Activated T-cell treated with anti-CD3 and anti-CD28 coated beads, Interleukin-2, amount 50 U/mL, for 72 hours (primary cell): ENCODE measurements at regions not wholly inside any gene's neighbourhood (a gene's known extent, or its start where the extent isn't known, plus 50 kb on each side); places are given as distances from the start of the nearest gene placed in this dataset.
"Not testable (repeated sequence)": the region's sequence is repeated elsewhere in the genome, so short reads cannot be mapped to it uniquely, and the experiment has no call there.

Source experiments
- ATAC-seq, 2 donors: fragments of 150-1000 bp; cut with Tn5 transposase; replicated peaks in 1 of 2; 2 replicates each; pipeline ENCODE4 v1.10.0; 2021; ENCODE audit warnings: moderate library complexity in 2 of 2, mild to moderate bottlenecking in 1 of 2
- DNase-seq, 2 donors: peaks; one replicate each; pipeline ENCODE4 v3.0.0; 2021 to 2022; ENCODE audit warnings: mixed read lengths in 1 of 2
- H3K27ac Mint-ChIP-seq: one replicate; pipeline ENCODE4 v1.8.0; 2022; ENCODE audit warnings: mild to moderate bottlenecking, moderate library complexity, mixed read lengths
- H3K27me3 Mint-ChIP-seq: one replicate; pipeline ENCODE4 v1.8.0; 2022; ENCODE audit warnings: low read depth, mixed read lengths
- H3K36me3 Mint-ChIP-seq, 2 donors: one replicate each; pipeline ENCODE4 v1.8.0; 2022; ENCODE audit warnings: mixed read lengths in 2 of 2, mild to moderate bottlenecking in 1 of 2; ENCODE audit not compliant: insufficient read depth in 2 of 2
- H3K4me1 Mint-ChIP-seq: one replicate; pipeline ENCODE4 v1.8.0; 2022; ENCODE audit warnings: low read depth, mixed read lengths
- H3K4me3 Mint-ChIP-seq, 2 donors: one replicate each; pipeline ENCODE4 v1.8.0; 2022; ENCODE audit warnings: mild to moderate bottlenecking in 2 of 2, mixed read lengths in 2 of 2, moderate library complexity in 2 of 2
- H3K9me3 Mint-ChIP-seq, 2 donors: one replicate each; pipeline ENCODE4 v1.8.0; 2022; ENCODE audit warnings: mixed read lengths in 2 of 2

DNA sequence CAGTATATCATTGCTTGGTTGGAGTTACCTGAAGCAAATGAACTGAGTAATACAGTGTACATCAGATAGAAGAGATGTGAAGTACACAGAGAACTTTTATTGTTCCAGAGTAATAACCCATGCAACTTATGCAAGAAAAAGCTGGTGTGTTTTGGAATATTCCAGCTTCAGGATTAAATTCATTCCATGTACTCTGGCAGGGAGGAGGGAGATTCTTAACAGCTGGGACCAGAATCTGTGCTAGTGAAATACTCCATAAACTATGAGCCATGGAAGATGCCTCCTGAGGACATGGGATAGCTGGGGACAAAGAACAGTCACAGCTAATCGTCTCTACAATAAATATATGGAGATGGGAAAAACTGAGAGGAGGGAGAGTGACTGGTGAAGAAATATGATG is 101.6 kb upstream of the OTUD4 start:
- Mint-ChIP-seq H3K27ac (no peak overlapping the region), H3K27me3 (peaks cover 20% of the 10 kb centered on the region), H3K36me3 (no peaks in the 10 kb centered on the region), H3K4me1 (no peaks in the 10 kb centered on the region), H3K9me3 (no peaks in the 10 kb centered on the region), H3K4me3 (no peak overlapping the region)
- DNase-seq: no peak
- no peak for ATAC-seq

DNA sequence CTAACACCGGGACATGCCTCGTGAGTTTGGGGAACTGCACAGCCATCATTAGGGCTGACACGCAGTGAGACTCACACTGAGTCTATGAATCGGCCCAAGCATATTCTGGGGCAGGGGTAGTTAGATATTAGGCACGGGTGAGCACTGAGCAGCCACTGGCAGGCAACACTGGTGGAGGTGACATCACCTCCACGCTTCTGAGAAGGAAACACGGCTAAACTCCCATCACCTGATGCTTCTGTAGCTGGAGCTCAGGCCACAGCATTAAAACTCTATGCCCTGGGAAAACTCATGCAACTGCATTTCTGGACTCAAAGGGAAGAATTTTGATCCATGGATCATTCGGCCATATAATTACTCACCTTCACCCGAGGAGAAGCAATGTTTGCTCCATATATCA is 100.8 kb upstream of the OTUD4 start:
- Mint-ChIP-seq H3K9me3 (no peaks in the 10 kb centered on the region), H3K4me1 (no peaks in the 10 kb centered on the region), H3K27ac (no peak overlapping the region), H3K27me3 (peaks cover 13% of the 10 kb centered on the region), H3K36me3 (no peaks in the 10 kb centered on the region), H3K4me3 (no peak overlapping the region)
- no peak for DNase-seq
- no peak for ATAC-seq

DNA sequence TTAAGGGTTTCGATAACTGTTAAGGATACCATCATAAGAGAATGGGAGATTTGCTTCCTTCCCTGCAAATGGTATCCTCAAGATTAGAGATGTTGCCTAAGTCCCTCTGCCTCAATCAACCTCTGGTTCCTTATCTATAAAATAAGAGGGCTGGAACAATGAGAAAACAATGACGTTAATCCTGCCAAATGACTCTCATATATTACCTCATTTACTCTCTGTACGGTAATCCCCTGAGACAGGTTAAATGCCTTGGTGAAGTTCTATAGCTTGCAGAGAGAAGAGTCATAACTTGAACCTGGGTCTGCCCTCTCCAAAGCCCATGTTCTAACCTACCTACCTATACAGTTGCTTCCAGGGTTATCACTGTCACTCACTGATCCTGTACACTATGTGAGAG is 100.2 kb upstream of the OTUD4 start:
- DNase-seq (no peak), ATAC-seq (no peak)
- Mint-ChIP-seq H3K9me3 (no peaks in the 10 kb centered on the region), H3K27me3 (peaks cover 6% of the 10 kb centered on the region), H3K27ac (no peak overlapping the region), H3K4me1 (no peaks in the 10 kb centered on the region), H3K4me3 (no peak overlapping the region), H3K36me3 (no peaks in the 10 kb centered on the region)

DNA sequence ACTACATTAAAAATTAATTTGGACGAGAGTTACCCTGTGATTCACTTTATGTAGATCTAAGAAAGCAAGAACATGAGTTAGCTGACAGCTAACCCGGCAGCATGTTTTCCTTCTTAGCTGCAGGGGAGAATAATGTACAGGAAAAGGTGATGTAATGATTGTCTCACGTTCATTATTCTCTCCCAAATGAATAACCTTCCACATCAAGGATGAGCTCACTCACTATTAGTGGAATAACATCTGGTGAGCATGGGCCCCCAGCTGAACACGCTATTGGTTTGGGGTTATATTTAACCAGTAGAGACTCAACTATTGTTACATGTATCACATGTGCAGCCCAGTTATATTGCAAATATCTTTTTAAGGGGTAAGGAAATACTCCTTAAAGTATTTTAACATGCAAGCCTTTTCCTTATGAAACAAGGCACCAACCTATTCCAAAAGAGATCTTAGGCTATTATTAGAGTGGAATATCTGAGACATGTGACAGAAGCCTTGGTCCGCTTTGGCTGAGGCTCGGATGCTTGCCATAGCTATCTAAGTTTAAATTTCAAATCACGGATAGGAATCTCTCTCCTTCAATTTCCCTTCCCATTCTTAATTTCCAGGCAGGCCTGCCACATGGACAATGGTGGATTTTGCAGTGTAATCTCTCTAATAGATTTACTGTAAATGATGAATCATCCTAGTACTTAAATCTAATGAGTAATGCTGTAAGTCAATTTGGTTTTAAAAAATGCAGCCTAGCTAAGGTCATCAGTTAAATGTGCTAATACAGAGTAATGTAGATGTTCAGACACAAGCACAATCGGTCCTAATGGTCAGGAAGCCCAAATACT is 99.0 kb upstream of the OTUD4 start:
- H3K27me3 Mint-ChIP-seq: no peaks in the 10 kb centered on the region
- no peak overlapping the region for H3K4me3 Mint-ChIP-seq
- DNase-seq (no peak), ATAC-seq (no peak)
- no peaks in the 10 kb centered on the region for H3K36me3 Mint-ChIP-seq
- H3K9me3 Mint-ChIP-seq: no peaks in the 10 kb centered on the region
- H3K4me1 Mint-ChIP-seq: no peaks in the 10 kb centered on the region
- H3K27ac Mint-ChIP-seq: no peak overlapping the region

DNA sequence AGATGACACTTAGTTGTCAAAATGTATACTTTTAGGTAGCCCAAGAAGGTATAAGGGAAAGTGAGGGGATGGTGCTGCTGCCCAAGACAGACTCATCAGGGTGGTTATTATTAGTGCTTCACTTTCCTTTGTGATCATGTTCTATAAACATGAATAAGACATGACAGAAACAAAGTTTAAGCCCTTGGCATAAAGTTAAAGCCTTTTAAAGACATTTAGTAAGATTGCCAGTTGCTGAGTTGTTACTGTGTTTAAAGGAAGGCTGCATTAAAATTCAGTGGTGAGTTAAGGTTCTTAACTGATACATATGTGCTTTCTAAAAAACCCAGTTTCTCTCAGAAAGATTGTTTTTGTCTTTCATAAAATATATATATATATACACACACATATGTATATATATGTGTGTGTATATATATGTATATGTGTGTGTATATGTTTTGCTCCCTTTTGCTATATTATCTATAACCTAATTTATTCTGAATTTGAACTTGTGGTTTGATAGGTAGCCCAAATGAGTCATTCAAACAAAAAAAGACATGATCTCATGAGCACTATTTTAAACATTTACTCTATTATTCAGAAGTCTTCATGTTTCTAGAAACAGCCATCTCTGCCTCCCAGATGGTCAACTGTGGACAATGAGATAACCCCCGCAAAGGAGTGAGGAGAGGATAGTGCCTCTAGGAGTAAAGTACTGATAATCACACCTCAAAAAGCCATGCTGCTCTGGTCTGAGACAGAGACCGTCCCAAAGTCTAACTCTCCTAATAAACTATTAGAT is 98.1 kb upstream of the OTUD4 start:
- Mint-ChIP-seq H3K9me3 (peaks cover 0 to 2% of the 10 kb centered on the region in 2 donors), H3K4me3 (no peak overlapping the region), H3K27ac (no peak overlapping the region), H3K4me1 (no peaks in the 10 kb centered on the region), H3K27me3 (no peaks in the 10 kb centered on the region), H3K36me3 (no peaks in the 10 kb centered on the region)
- DNase-seq: no peak
- ATAC-seq: no peak

DNA sequence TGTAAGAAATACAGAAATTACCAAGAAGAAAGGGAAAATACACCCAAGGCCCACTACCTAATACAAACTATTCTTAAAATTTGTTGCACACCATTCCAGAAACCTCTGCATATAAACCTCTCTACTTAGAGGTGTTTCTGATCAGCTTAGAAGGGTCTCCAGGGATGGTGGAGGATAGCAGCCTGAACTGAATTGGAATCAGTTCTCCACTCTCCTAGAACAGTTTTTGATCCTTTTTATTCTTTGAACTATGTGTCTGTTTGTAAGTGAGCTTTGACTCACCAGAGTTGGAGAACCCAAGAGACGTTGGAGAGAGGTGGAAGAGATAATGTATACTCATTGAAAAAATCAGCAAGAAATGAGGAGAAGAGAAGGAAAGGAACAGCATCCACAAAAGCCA is 96.6 kb upstream of the OTUD4 start:
- H3K4me3 Mint-ChIP-seq: no peak overlapping the region
- peaks cover 0 to 2% of the 10 kb centered on the region in 2 donors for H3K9me3 Mint-ChIP-seq
- H3K27me3 Mint-ChIP-seq: no peaks in the 10 kb centered on the region
- H3K27ac Mint-ChIP-seq: no peak overlapping the region
- ATAC-seq: no peak
- no peaks in the 10 kb centered on the region for H3K36me3 Mint-ChIP-seq
- H3K4me1 Mint-ChIP-seq: no peaks in the 10 kb centered on the region
- DNase-seq: no peak

DNA sequence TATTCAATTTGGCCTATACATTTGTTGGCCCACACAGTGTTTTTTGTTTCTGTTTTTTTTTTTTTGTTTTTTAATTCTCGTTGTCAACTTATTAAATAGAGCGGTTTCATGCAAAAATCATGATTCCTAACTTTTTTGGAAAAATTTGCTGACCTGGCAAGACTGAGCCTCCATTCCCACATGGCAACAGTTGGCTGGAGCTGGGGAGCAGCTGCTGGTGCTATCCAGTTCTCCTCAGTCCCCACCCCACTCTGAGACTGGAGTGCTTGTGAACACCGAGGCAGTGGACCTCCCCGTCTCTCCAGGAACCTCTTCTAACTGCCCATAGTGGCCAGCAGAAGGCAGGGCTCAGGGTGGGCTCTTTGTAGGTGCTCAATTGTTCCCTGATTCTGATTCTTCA is 95.7 kb upstream of the OTUD4 start:
- peaks cover 0 to 2% of the 10 kb centered on the region in 2 donors for H3K9me3 Mint-ChIP-seq

DNA sequence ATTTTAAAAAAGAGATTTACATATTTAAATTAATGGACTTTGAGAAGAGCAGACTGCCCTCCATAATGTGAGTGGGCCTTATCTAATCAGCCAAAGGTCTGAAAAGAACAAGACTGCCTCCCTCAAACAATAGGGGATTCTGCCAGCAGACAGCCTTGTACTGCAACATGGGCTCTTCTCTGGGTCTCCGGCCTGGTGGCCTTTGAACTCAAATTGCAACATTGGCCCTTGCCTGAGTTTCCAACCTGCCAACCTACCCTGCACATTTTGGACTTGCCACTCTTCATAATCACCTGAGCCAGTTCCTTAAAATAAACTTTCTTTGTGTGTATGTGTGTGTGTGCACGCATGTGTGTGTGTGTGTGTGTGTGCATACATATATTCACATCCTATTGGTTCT is 90.8 kb upstream of the OTUD4 start:
- Mint-ChIP-seq H3K4me1 (no peaks in the 10 kb centered on the region), H3K27me3 (no peaks in the 10 kb centered on the region), H3K27ac (no peak overlapping the region), H3K9me3 (peaks cover 0 to 2% of the 10 kb centered on the region in 2 donors), H3K4me3 (no peak overlapping the region), H3K36me3 (no peaks in the 10 kb centered on the region)
- DNase-seq (no peak), ATAC-seq (no peak)

More for the DNA sequence above, 95.7 kb upstream of the OTUD4 start:
- ATAC-seq (no peak), DNase-seq (no peak)
- no peak overlapping the region for H3K27ac Mint-ChIP-seq
- H3K4me3 Mint-ChIP-seq: no peak overlapping the region
- no peaks in the 10 kb centered on the region for H3K27me3 Mint-ChIP-seq
- H3K4me1 Mint-ChIP-seq: no peaks in the 10 kb centered on the region
- no peaks in the 10 kb centered on the region for H3K36me3 Mint-ChIP-seq

DNA sequence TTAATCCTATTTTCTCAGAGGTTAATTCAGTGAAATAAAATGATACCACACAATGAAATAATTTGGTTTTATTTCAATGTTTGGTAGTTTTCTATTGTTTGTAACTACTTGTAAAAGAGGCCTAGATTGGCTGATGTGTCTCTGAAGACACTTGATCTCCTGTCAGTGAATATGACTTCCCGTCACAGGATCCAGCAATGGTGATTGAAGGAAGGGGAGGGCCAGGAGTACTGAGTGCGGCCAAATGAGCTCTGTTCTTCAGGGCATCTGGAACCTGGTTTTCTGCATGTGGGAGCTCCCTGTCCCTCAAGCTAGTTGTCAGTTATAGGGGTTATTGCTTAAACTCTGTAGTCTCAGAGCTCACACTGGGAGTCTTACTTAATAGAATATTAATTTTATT is 86.5 kb upstream of the OTUD4 start:
- ATAC-seq: no peak
- no peaks in the 10 kb centered on the region for H3K27me3 Mint-ChIP-seq
- no peaks in the 10 kb centered on the region for H3K36me3 Mint-ChIP-seq
- H3K4me1 Mint-ChIP-seq: no peaks in the 10 kb centered on the region
- no peak overlapping the region for H3K4me3 Mint-ChIP-seq
- no peaks in the 10 kb centered on the region for H3K9me3 Mint-ChIP-seq
- DNase-seq: no peak
- no peak overlapping the region for H3K27ac Mint-ChIP-seq

DNA sequence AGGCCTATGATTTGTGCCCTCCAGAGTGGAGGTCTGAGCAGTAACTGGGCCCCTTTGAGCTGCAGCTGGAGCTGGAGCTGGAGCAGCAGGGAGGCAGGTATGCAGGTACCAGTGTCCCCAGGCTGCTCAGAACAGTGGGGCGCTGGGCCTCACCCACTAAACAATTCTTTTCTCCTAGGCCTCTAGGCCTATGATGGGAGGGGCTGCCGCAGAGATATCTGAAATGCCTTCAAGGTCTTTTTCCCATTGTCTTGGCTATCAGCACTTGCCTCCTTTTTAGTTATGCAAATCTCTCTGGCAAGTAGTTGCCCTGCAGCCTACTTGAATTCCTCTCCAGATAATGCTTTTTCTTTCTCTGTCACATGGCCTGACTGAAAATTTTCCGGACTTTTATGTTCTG is 79.7 kb upstream of the OTUD4 start:
- H3K36me3 Mint-ChIP-seq: no peaks in the 10 kb centered on the region
- DNase-seq (no peak), ATAC-seq (no peak)
- H3K27ac Mint-ChIP-seq: no peak overlapping the region
- no peaks in the 10 kb centered on the region for H3K27me3 Mint-ChIP-seq
- no peak overlapping the region for H3K4me3 Mint-ChIP-seq
- peaks cover 2 to 6% of the 10 kb centered on the region in 2 donors for H3K9me3 Mint-ChIP-seq
- H3K4me1 Mint-ChIP-seq: no peaks in the 10 kb centered on the region

DNA sequence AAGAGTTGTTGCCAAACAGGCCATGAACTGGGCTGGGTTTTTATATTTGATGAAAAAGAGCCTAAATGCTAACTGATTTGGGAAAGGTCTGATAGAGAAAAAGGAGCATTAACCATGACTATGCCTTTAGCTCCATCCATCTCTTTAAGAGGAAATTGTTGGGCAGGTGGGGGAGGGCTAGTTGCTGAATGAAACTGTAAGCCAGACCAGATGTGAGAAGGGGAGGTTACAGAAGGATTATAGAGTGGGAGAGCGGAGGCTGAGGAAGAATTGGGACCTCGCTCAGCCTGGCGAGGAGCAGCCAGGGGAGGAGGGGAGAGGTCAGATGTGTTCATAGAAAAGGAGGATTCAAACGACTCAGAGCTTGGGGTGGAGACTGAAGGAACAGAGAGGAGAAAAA is 74.9 kb upstream of the OTUD4 start:
- not testable (repeated sequence) for H3K27ac Mint-ChIP-seq, DNase-seq, H3K27me3 Mint-ChIP-seq, ATAC-seq, H3K4me3 Mint-ChIP-seq, H3K9me3 Mint-ChIP-seq, H3K4me1 Mint-ChIP-seq, H3K36me3 Mint-ChIP-seq

DNA sequence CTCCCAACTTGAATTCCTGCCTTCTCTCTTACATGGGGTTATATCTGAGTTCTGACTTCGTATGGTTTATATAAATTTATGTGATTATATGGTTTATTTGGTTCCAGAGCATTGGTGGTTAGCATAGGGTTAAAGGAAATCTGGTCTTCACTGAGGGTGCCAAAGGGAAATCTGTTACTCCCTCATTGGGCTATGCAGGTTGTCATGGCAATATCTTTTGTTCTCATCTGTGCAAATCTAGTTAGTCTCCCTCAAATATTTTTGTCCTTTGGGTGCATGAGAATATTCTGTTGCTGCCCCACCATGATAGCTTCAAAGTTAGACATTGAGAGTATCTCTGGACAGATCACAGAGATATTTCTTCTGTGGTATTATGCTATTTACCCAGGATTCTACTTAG is 71.8 kb upstream of the OTUD4 start:
- Mint-ChIP-seq H3K9me3 (no peaks in the 10 kb centered on the region), H3K36me3 (no peaks in the 10 kb centered on the region), H3K27ac (no peak overlapping the region), H3K27me3 (peaks cover 23% of the 10 kb centered on the region), H3K4me3 (no peak overlapping the region), H3K4me1 (no peaks in the 10 kb centered on the region)
- ATAC-seq (no peak), DNase-seq (no peak)

DNA sequence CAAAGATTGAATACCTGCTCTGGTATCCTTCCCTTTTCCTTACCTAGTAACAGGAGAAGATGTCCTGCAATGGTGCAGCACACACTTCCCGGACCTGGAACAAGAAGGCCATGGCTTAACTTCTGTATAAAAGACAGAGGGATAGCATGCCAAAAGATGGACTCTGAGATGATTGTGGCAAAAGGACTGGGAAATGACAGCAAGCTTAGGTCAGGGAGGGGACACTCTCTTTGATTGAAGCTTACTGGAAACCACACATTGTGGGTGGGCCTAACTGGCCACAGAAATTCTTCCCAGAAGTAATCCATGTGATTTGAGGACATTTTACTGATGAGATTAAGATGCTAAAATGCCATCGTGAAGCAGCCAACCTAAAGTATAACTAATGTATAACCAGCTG is 71.0 kb upstream of the OTUD4 start:
- peaks cover 23% of the 10 kb centered on the region for H3K27me3 Mint-ChIP-seq
- no peak overlapping the region for H3K27ac Mint-ChIP-seq
- no peak overlapping the region for H3K4me3 Mint-ChIP-seq
- no peaks in the 10 kb centered on the region for H3K4me1 Mint-ChIP-seq
- H3K36me3 Mint-ChIP-seq: no peaks in the 10 kb centered on the region
- DNase-seq (no peak), ATAC-seq (no peak)
- no peaks in the 10 kb centered on the region for H3K9me3 Mint-ChIP-seq
